Liver (tissue), 3 donors: ENCODE measurements at regions not wholly inside any gene's neighbourhood (a gene's known extent, or its start where the extent isn't known, plus 50 kb on each side); places are given as distances from the start of the nearest gene placed in this dataset.

Experiments
- CTCF ChIP-seq: fragments of 150-350 bp; IDR thresholded peaks from 2 replicates; pipeline ENCODE4 v1.5.1; 2017; ENCODE audit warnings: improper control_type of control experiment, low read depth, low read length; ENCODE audit not compliant: missing input control
- FOXA2 ChIP-seq: IDR thresholded peaks from 2 replicates; pipeline ENCODE4 v1.6.1; 2016; ENCODE audit warnings: antibody characterized with exemption
- GABPA ChIP-seq, 2 donors: IDR thresholded peaks in 1 of 2; conservative IDR thresholded peaks in 1 of 2; 2 replicates each; pipeline ENCODE4 v1.6.1; 2016; ENCODE audit warnings: antibody characterized with exemption in 2 of 2, mild to moderate bottlenecking in 1 of 2, moderate library complexity in 1 of 2
- JUND ChIP-seq, 2 donors: IDR thresholded peaks; 2 replicates each; pipeline ENCODE4 v1.6.1; 2016; ENCODE audit warnings: antibody characterized with exemption in 2 of 2
- MAX ChIP-seq: IDR thresholded peaks from 2 replicates; pipeline ENCODE4 v1.6.1; 2016; ENCODE audit warnings: antibody characterized with exemption
- RAD21 ChIP-seq, 2 donors: IDR thresholded peaks; 2 replicates each; pipeline ENCODE4 v1.6.1; 2016; ENCODE audit warnings: antibody characterized with exemption in 2 of 2, mild to moderate bottlenecking in 2 of 2
- REST ChIP-seq: IDR thresholded peaks from 2 replicates; pipeline ENCODE4 v1.6.1; 2016; ENCODE audit warnings: antibody characterized with exemption, mild to moderate bottlenecking
- SP1 ChIP-seq: IDR thresholded peaks from 2 replicates; pipeline ENCODE4 v1.6.1; 2018; ENCODE audit warnings: antibody characterized with exemption, mild to moderate bottlenecking
- TAF1 ChIP-seq: conservative IDR thresholded peaks from 2 replicates; pipeline ENCODE4 v1.6.1; 2016; ENCODE audit warnings: antibody characterized with exemption, mild to moderate bottlenecking
- YY1 ChIP-seq: IDR thresholded peaks from 2 replicates; pipeline ENCODE4 v1.6.1; 2016; ENCODE audit warnings: antibody characterized with exemption, mild to moderate bottlenecking
- ZBTB33 ChIP-seq: IDR thresholded peaks from 2 replicates; pipeline ENCODE4 v1.6.1; 2016; ENCODE audit warnings: antibody characterized with exemption
- donor health status: healthy.
- donor health status: healthy.

GRCh38 chr6:121000381-121000780 is 333.9 kb downstream of the TBC1D32 start:
- TF ChIP-seq CTCF = no peak
- no peak for TF ChIP-seq SP1
- TF ChIP-seq MAX = no peak
- TF ChIP-seq TAF1 = no peak
- no peak for TF ChIP-seq REST
- TF ChIP-seq RAD21 (IDR thresholded peaks at IDR 0.05) = no peak
- TF ChIP-seq GABPA (IDR thresholded peaks at IDR 0.05 in 1 of 2, conservative IDR thresholded peaks at IDR 0.05 in 1 of 2) = no peak
- no peak for TF ChIP-seq ZBTB33
- TF ChIP-seq YY1 = no peak
- TF ChIP-seq JUND (IDR thresholded peaks at IDR 0.05) = no peak
- TF ChIP-seq FOXA2 = no peak
